HL-60 (cell line): ENCODE measurements at regions not wholly inside any gene's neighbourhood (a gene's known extent, or its start where the extent isn't known, plus 50 kb on each side); places are given as distances from the start of the nearest gene placed in this dataset.

Source experiments
- CTCF ChIP-seq: IDR thresholded peaks from one replicate; pipeline ENCODE4 v1.5.1; 2011; ENCODE audit warnings: low read length, control low read depth, inconsistent platforms; ENCODE audit not compliant: insufficient read depth
- GABPA ChIP-seq: IDR thresholded peaks from 2 replicates; pipeline ENCODE4 v1.6.1; 2012; ENCODE audit warnings: low read depth
- POLR2AphosphoS5 ChIP-seq: IDR thresholded peaks from 2 replicates; pipeline ENCODE4 v1.6.1; 2012; ENCODE audit warnings: low read depth
- REST ChIP-seq: IDR thresholded peaks from 2 replicates; pipeline ENCODE4 v1.6.1; 2012; ENCODE audit warnings: low read depth; ENCODE audit not compliant: insufficient replicate concordance

GRCh38 chr6:111984516-111985201, 69.2 kb upstream of the CCN6 start:
- TF ChIP-seq POLR2AphosphoS5 (no peak), CTCF (no peak), GABPA (no peak), REST (no peak)
